Trophoblast cell (in vitro differentiated cells and primary cell): ENCODE measurements at regions not wholly inside any gene's neighbourhood (a gene's known extent, or its start where the extent isn't known, plus 50 kb on each side); places are given as distances from the start of the nearest gene placed in this dataset.

Experiments
- DNase-seq, 2 donors: peaks; one replicate each; pipeline ENCODE4 v3.0.0-alpha.2; 2016
- H2AFZ ChIP-seq: 2 replicates; pipeline ENCODE4 v1.6.1; 2013; ENCODE audit warnings: low read length, moderate library complexity, mild to moderate bottlenecking; ENCODE audit not compliant: insufficient read depth, poor library complexity
- H2AK5ac ChIP-seq: 2 replicates; pipeline ENCODE4 v1.6.1; 2013; ENCODE audit warnings: mild to moderate bottlenecking, low read length
- H2BK120ac ChIP-seq: 2 replicates; pipeline ENCODE4 v1.6.1; 2013; ENCODE audit warnings: low read length, mild to moderate bottlenecking, moderate library complexity; ENCODE audit not compliant: insufficient read depth, poor library complexity
- H2BK12ac ChIP-seq: 2 replicates; pipeline ENCODE4 v1.6.1; 2013; ENCODE audit warnings: mild to moderate bottlenecking, low read length, moderate library complexity
- H2BK5ac ChIP-seq: 2 replicates; pipeline ENCODE4 v1.6.1; 2013; ENCODE audit warnings: low read length, low read depth, moderate library complexity, mild to moderate bottlenecking; ENCODE audit not compliant: poor library complexity
- H3K14ac ChIP-seq: 2 replicates; pipeline ENCODE4 v1.6.1; 2013; ENCODE audit warnings: mild to moderate bottlenecking, low read length
- H3K18ac ChIP-seq: 2 replicates; pipeline ENCODE4 v1.6.1; 2013; ENCODE audit warnings: mild to moderate bottlenecking, low read length
- H3K23ac ChIP-seq: 2 replicates; pipeline ENCODE4 v1.6.1; 2013; ENCODE audit warnings: low read length
- H3K27ac ChIP-seq: 2 replicates; pipeline ENCODE4 v1.5.1; 2013; ENCODE audit warnings: low read depth, mild to moderate bottlenecking, inconsistent platforms, low read length, moderate library complexity
- H3K27me3 ChIP-seq: 2 replicates; pipeline ENCODE4 v1.6.1; 2013; ENCODE audit warnings: inconsistent platforms, mild to moderate bottlenecking, low read length, moderate library complexity; ENCODE audit not compliant: insufficient read depth
- H3K36me3 ChIP-seq, 2 experiments: 1 replicate in 1 of 2; 2 replicates in 1 of 2; pipeline ENCODE4 v1.6.1; 2013; ENCODE audit warnings: low read length in 2 of 2, mild to moderate bottlenecking in 2 of 2, moderate library complexity in 1 of 2; ENCODE audit not compliant: insufficient read depth in 2 of 2, control insufficient read depth in 1 of 2
- H3K4ac ChIP-seq: 2 replicates; pipeline ENCODE4 v1.6.1; 2013; ENCODE audit warnings: low read depth, mild to moderate bottlenecking, low read length, moderate library complexity
- H3K4me1 ChIP-seq, 2 experiments: 1 replicate in 1 of 2; 2 replicates in 1 of 2; pipeline ENCODE4 v1.6.1; 2013; ENCODE audit warnings: low read length in 2 of 2, mild to moderate bottlenecking in 2 of 2, moderate library complexity in 1 of 2; ENCODE audit not compliant: insufficient read depth in 2 of 2, control insufficient read depth in 1 of 2
- H3K4me2 ChIP-seq: 2 replicates; pipeline ENCODE4 v1.6.1; 2013; ENCODE audit warnings: inconsistent platforms, mild to moderate bottlenecking, low read length, moderate library complexity
- H3K4me3 ChIP-seq: 2 replicates; pipeline ENCODE4 v1.5.1; 2013; ENCODE audit warnings: mild to moderate bottlenecking, low read depth, low read length, inconsistent platforms
- H3K79me1 ChIP-seq: one replicate; pipeline ENCODE4 v1.6.1; 2013; ENCODE audit warnings: low read length
- H3K79me2 ChIP-seq: 2 replicates; pipeline ENCODE4 v1.6.1; 2013; ENCODE audit warnings: low read length, mild to moderate bottlenecking; ENCODE audit not compliant: control insufficient read depth, insufficient read depth, poor library complexity
- H3K9ac ChIP-seq: 2 replicates; pipeline ENCODE4 v1.6.1; 2013; ENCODE audit warnings: mild to moderate bottlenecking, low read length
- H3K9me3 ChIP-seq: 2 replicates; pipeline ENCODE4 v1.6.1; 2013; ENCODE audit warnings: low read depth, mild to moderate bottlenecking, control low read depth, inconsistent platforms, low read length; ENCODE audit not compliant: insufficient read depth
- H4K12ac ChIP-seq: 2 replicates; pipeline ENCODE4 v1.6.1; 2013; ENCODE audit warnings: low read depth, mild to moderate bottlenecking, low read length, moderate library complexity
- H4K8ac ChIP-seq: 2 replicates; pipeline ENCODE4 v1.6.1; 2013; ENCODE audit warnings: low read depth, mild to moderate bottlenecking, low read length, moderate library complexity
- H4K91ac ChIP-seq: one replicate; pipeline ENCODE4 v1.6.1; 2013; ENCODE audit warnings: low read depth, mild to moderate bottlenecking, low read length, moderate library complexity
- WGBS: extraction: QIAGEN DNeasy Blood & Tissue Kit; methylation state at CpG from one replicate; pipeline ENCODE4 v1.1.7; 2013; ENCODE audit warnings: missing lambda C conversion rate; ENCODE audit not compliant: insufficient read length, insufficient coverage; ENCODE audit errors: extremely low coverage; 5-methylcytosine and 5-hydroxymethylcytosine counted together

DNA sequence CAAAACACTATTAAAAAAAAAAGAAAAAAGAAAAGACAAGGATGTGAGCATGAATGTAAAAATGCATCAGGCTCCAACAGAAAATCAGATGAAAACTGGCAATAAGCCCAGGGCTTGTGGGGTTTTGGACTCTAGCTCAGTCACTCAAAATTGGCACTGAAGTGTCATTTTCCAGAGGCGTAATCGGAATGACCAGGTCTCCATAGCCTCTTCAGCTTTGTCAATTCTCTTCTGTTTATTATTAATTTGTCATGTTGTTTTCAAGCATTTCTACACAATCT, 137.2 kb upstream of the TRHDE start:
- H3K4ac ChIP-seq = no peak overlapping the region
- H3K9ac ChIP-seq = no peak overlapping the region
- H2BK120ac ChIP-seq = no peak overlapping the region
- no peak overlapping the region for H2BK5ac ChIP-seq
- no peak overlapping the region for H4K91ac ChIP-seq
- H2BK12ac ChIP-seq = no peak overlapping the region
- no peak overlapping the region for H2AK5ac ChIP-seq
- H3K4me1 ChIP-seq = no peaks in the 10 kb centered on the region
- no peaks in the 10 kb centered on the region for H3K27me3 ChIP-seq
- H3K36me3 ChIP-seq = no peaks in the 10 kb centered on the region
- H3K14ac ChIP-seq = no peak overlapping the region
- WGBS = no CpG with 5 or more reads among the region's 2 CpGs
- DNase-seq = no peak
- no peak overlapping the region for H4K8ac ChIP-seq
- H3K27ac ChIP-seq = no peak overlapping the region
- H3K9me3 ChIP-seq = no peaks in the 10 kb centered on the region
- H3K23ac ChIP-seq = no peak overlapping the region
- no peak overlapping the region for H4K12ac ChIP-seq
- no peak overlapping the region for H3K4me2 ChIP-seq
- no peak overlapping the region for H3K4me3 ChIP-seq
- H3K79me2 ChIP-seq = no peaks in the 10 kb centered on the region
- H2AFZ ChIP-seq = no peak overlapping the region
- H3K18ac ChIP-seq = no peak overlapping the region
- H3K79me1 ChIP-seq = no peaks in the 10 kb centered on the region

DNA sequence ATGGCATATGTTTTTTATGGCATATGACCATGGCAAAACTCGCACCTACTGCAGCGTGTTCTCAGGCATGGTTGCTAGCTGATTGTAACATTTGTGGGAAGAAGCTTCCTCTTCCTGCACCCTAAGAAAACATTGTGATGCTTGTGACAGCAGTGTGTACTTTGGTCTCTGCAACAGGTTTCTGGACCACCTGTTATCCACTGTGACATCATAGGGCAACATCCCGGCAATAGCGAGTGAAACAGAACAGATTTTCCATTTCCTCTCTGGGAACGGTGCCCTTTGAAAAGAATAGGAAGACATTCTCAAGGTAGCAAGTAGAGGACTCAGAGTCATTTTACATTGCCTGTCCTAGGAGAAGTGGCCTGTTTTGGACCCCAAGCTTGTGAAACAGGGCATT, 135.4 kb upstream of the TRHDE start:
- Histone ChIP-seq H3K9ac (no peak overlapping the region), H3K9me3 (no peaks in the 10 kb centered on the region), H3K4me1 (no peaks in the 10 kb centered on the region), H3K79me2 (no peaks in the 10 kb centered on the region), H3K4me2 (no peak overlapping the region), H2BK5ac (no peak overlapping the region), H3K27me3 (no peaks in the 10 kb centered on the region), H2BK120ac (no peak overlapping the region), H4K8ac (no peak overlapping the region), H3K23ac (no peak overlapping the region), H3K27ac (no peak overlapping the region), H2BK12ac (no peak overlapping the region), H3K18ac (no peak overlapping the region), H3K4me3 (no peak overlapping the region), H2AFZ (no peak overlapping the region), H3K79me1 (no peaks in the 10 kb centered on the region), H3K4ac (no peak overlapping the region), H3K14ac (no peak overlapping the region), H4K12ac (no peak overlapping the region), H3K36me3 (no peaks in the 10 kb centered on the region), H2AK5ac (no peak overlapping the region), H4K91ac (no peak overlapping the region)
- no CpG with 5 or more reads among the region's 5 CpGs for WGBS
- DNase-seq = no peak

DNA sequence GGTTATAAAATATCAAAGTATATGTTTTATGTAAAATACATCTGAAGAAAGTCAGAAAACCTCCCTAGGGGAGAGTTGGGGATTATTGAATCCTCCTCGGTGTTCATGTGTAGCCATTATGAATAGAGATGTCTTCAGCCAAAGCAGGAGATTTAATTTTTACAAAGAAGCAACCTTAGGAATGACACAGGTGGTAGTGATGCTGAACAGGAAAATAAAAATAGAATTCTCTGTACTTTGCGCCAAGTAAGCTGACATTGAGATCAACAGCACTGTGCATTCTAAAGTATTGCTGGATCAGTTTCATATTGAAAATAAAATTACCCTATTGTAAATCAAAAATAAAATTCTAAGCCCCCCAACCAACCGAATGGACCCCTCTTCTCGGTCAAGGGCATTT, 132.8 kb upstream of the TRHDE start:
- Histone ChIP-seq H2BK120ac (no peak overlapping the region), H3K4me1 (no peaks in the 10 kb centered on the region), H4K91ac (no peak overlapping the region), H4K8ac (no peak overlapping the region), H3K79me1 (no peaks in the 10 kb centered on the region), H3K4me3 (no peak overlapping the region), H3K4ac (no peak overlapping the region), H3K27ac (no peak overlapping the region), H3K14ac (no peak overlapping the region), H3K18ac (no peak overlapping the region), H3K79me2 (no peaks in the 10 kb centered on the region), H3K9ac (no peak overlapping the region), H3K9me3 (no peaks in the 10 kb centered on the region), H2BK5ac (no peak overlapping the region), H4K12ac (no peak overlapping the region), H2AK5ac (no peak overlapping the region), H3K4me2 (no peak overlapping the region), H3K27me3 (no peaks in the 10 kb centered on the region), H2AFZ (no peak overlapping the region), H2BK12ac (no peak overlapping the region), H3K23ac (no peak overlapping the region), H3K36me3 (no peaks in the 10 kb centered on the region)
- WGBS = no CpG with 5 or more reads among the region's 4 CpGs
- DNase-seq = no peak

DNA sequence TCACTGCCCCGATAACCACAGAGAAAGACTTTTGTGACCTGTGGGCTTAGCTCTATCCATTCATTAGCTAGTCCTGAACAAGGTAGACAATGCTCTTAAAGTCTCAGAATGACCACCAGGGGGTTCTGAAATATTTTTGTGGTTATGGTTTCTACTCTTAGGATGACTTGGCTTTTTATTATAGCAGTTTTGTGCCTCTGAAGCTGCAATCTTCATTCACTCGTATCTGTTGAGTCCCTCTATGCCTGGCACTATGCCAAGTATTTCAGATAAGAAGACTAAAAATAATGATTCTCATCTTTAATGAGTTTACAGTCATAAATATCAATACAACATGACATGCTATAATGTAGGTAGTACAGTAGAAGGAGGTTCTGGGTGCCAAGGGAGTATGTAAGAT, 130.8 kb upstream of the TRHDE start:
- no CpG with 5 or more reads among the region's 2 CpGs for WGBS
- no peak overlapping the region for H3K14ac ChIP-seq
- H2BK12ac ChIP-seq = no peak overlapping the region
- no peak overlapping the region for H3K4me3 ChIP-seq
- H2AK5ac ChIP-seq = no peak overlapping the region
- no peaks in the 10 kb centered on the region for H3K79me1 ChIP-seq
- H3K36me3 ChIP-seq = no peaks in the 10 kb centered on the region
- H2BK5ac ChIP-seq = no peak overlapping the region
- no peak overlapping the region for H4K91ac ChIP-seq
- H3K4me2 ChIP-seq = no peak overlapping the region
- no peaks in the 10 kb centered on the region for H3K27me3 ChIP-seq
- DNase-seq = peak in 1 of 2 donors; percentile 20
- H4K8ac ChIP-seq = no peak overlapping the region
- H3K4me1 ChIP-seq = no peaks in the 10 kb centered on the region
- H3K9ac ChIP-seq = no peak overlapping the region
- H3K4ac ChIP-seq = no peak overlapping the region
- H3K18ac ChIP-seq = no peak overlapping the region
- no peak overlapping the region for H3K23ac ChIP-seq
- no peak overlapping the region for H2BK120ac ChIP-seq
- H3K27ac ChIP-seq = no peak overlapping the region
- no peaks in the 10 kb centered on the region for H3K79me2 ChIP-seq
- no peak overlapping the region for H2AFZ ChIP-seq
- H3K9me3 ChIP-seq = no peaks in the 10 kb centered on the region
- no peak overlapping the region for H4K12ac ChIP-seq

DNA sequence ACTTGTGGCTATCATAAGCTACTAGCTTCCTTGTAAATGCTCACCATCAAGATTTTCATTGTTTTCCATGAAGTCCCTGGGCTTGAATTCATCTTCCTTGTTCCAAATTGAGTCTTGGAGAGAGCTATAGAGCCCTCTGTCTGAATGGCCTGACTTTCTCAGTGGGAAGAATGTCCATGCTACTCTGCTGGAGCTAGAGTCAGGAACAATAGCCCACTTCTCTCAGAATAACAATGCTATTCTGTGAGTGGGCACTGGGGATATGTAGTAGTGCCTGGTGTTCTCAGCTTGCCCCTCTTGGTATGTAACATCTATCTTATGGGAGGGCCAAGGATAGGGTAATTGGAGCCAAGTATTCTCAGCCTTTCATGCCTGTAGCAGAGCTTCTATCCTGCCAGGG, 127.6 kb upstream of the TRHDE start:
- Histone ChIP-seq H3K27ac (no peak overlapping the region), H4K91ac (no peak overlapping the region), H2BK12ac (no peak overlapping the region), H3K18ac (no peak overlapping the region), H4K12ac (no peak overlapping the region), H3K4me2 (no peak overlapping the region), H2BK5ac (no peak overlapping the region), H3K4ac (no peak overlapping the region), H4K8ac (no peak overlapping the region), H2BK120ac (no peak overlapping the region), H3K79me1 (no peaks in the 10 kb centered on the region), H3K23ac (no peak overlapping the region), H3K79me2 (no peaks in the 10 kb centered on the region), H2AFZ (no peak overlapping the region), H3K36me3 (no peaks in the 10 kb centered on the region), H3K27me3 (no peaks in the 10 kb centered on the region), H2AK5ac (no peak overlapping the region), H3K4me1 (no peaks in the 10 kb centered on the region), H3K4me3 (no peak overlapping the region), H3K14ac (no peak overlapping the region), H3K9me3 (no peaks in the 10 kb centered on the region), H3K9ac (no peak overlapping the region)
- DNase-seq = no peak
